ENCODE measurements at regions not wholly inside any gene's neighbourhood (a gene's known extent, or its start where the extent isn't known, plus 50 kb on each side); places are given as distances from the start of the nearest gene placed in this dataset.

DNA sequence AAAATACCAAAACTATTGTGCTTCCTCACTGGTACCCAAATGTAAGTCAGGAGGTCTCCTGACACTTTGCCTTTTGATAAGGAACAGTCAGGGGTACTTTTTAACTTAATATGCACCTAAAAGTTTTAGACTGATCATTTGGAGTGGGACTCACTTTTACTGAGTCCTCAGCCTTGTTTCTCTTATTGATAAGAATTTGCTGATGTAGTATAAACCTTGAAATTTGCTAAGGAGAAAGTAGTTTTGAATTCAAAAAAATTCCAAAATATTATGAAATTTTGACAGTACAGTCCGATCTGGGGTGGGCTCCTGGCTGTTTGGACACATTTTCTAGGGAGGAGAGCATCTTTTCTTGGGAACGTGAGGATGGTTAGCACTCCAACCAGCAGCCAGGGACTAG, 91.4 kb upstream of the GATB start:
- TF ChIP-seq, protein P1, sequence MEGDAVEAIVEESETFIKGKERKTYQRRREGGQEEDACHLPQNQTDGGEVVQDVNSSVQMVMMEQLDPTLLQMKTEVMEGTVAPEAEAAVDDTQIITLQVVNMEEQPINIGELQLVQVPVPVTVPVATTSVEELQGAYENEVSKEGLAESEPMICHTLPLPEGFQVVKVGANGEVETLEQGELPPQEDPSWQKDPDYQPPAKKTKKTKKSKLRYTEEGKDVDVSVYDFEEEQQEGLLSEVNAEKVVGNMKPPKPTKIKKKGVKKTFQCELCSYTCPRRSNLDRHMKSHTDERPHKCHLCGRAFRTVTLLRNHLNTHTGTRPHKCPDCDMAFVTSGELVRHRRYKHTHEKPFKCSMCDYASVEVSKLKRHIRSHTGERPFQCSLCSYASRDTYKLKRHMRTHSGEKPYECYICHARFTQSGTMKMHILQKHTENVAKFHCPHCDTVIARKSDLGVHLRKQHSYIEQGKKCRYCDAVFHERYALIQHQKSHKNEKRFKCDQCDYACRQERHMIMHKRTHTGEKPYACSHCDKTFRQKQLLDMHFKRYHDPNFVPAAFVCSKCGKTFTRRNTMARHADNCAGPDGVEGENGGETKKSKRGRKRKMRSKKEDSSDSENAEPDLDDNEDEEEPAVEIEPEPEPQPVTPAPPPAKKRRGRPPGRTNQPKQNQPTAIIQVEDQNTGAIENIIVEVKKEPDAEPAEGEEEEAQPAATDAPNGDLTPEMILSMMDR (IDR thresholded peaks at IDR 0.05; ENCODE audit: low read depth, low read length, poor library complexity, severe bottlenecking): no peak
- TF ChIP-seq EZH2phosphoT487 (IDR thresholded peaks at IDR 0.05; ENCODE audit: borderline replicate concordance, low read length): no peak

Measured in DOHH2 (cell line).